Ovary (tissue), 3 donors: ENCODE measurements at regions not wholly inside any gene's neighbourhood (a gene's known extent, or its start where the extent isn't known, plus 50 kb on each side); places are given as distances from the start of the nearest gene placed in this dataset.

ENCODE experiments used
- CTCF ChIP-seq, 3 donors: fragments of 450-650 bp in 2 of 3; fragments of 200-600 bp in 1 of 3; IDR thresholded peaks; one replicate each; pipeline versions ENCODE4 v1.5.1 to v1.8.0; 2016 to 2022; ENCODE audit warnings: antibody characterized with exemption in 3 of 3, mild to moderate bottlenecking in 1 of 3
- POLR2A ChIP-seq: fragments of 450-650 bp; IDR thresholded peaks from one replicate; pipeline ENCODE4 v1.6.1; 2017; ENCODE audit warnings: antibody characterized with exemption, mild to moderate bottlenecking, moderate library complexity
- donor health status: DM: no; HTN: no; CAD: no.

DNA sequence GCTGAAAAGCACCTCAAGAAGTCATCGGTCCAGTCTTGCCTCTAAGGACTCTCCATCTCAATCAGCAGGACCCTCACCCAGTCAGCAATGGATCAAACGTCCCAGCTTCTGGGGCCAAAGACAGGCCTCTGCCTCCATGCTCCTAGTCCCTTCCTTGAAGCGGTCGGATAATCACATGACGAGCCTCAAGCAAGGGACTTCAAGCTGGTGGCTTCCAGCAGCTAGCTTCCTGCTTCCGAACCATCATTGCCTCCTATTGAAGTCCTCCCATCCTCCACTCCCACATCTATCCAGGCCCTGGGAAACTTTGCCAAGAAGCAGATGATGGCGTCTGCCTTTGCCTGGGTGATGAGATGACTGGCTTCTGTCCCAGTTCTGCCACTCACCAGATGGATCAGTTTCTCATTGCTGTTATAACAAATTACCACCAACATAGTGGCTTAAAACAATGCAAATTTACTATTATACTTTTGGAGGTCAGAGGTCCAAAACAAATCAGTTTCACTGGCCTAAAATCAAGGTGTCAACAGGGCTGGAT lies 135.2 kb upstream of the MAMLD1 start:
- TF ChIP-seq CTCF (IDR thresholded peaks at IDR 0.05) (no peak), POLR2A (no peak)
